Fibroblast of villous mesenchyme (primary cell): ENCODE measurements at regions not wholly inside any gene's neighbourhood (a gene's known extent, or its start where the extent isn't known, plus 50 kb on each side); places are given as distances from the start of the nearest gene placed in this dataset.

Source experiments
- DNase-seq: peaks from one replicate; pipeline ENCODE4 v3.0.0-alpha.2; 2010; ENCODE audit warnings: low read depth
- H3K4me3 ChIP-seq: 2 replicates; pipeline ENCODE4 v1.5.1; 2011; ENCODE audit warnings: low read depth, mild to moderate bottlenecking, low read length
- CTCF ChIP-seq: IDR thresholded peaks from 2 replicates; pipeline ENCODE4 v1.5.1; 2012; ENCODE audit warnings: low read depth, mild to moderate bottlenecking, low read length; ENCODE audit not compliant: insufficient read depth

GRCh38 chr14:53628732-53629430 is 327.7 kb downstream of the BMP4 start:
- no peak overlapping the region for H3K4me3 ChIP-seq
- no peak for TF ChIP-seq CTCF
- no peak for DNase-seq

GRCh38 chr14:53628261-53628660 is 328.4 kb downstream of the BMP4 start:
- DNase-seq, result no peak
- TF ChIP-seq CTCF, result no peak
- H3K4me3 ChIP-seq, result no peak overlapping the region

- no peak for DNase-seq
- no peak for TF ChIP-seq CTCF
- no peak overlapping the region for H3K4me3 ChIP-seq
These were observed 329.9 kb downstream of the BMP4 start for GRCh38 chr14:53626761-53627160.

GRCh38 chr14:53622447-53622846 is 334.2 kb downstream of the BMP4 start:
- no peak for TF ChIP-seq CTCF
- H3K4me3 ChIP-seq, result no peak overlapping the region
- no peak for DNase-seq

- DNase-seq, result no peak
- TF ChIP-seq CTCF, result no peak
- no peak overlapping the region for H3K4me3 ChIP-seq
These were observed 334.7 kb downstream of the BMP4 start for GRCh38 chr14:53621921-53622320.

- no peak for DNase-seq
- TF ChIP-seq CTCF, result no peak
- no peak overlapping the region for H3K4me3 ChIP-seq
These were observed 335.2 kb downstream of the BMP4 start for GRCh38 chr14:53621433-53621832.

GRCh38 chr14:53620890-53621289 is 335.7 kb downstream of the BMP4 start:
- no peak for DNase-seq
- no peak overlapping the region for H3K4me3 ChIP-seq
- TF ChIP-seq CTCF, result no peak
